ENCODE measurements at regions not wholly inside any gene's neighbourhood (a gene's known extent, or its start where the extent isn't known, plus 50 kb on each side); places are given as distances from the start of the nearest gene placed in this dataset.

GRCh38 chr4:35238793-35239192 is 1005.5 kb downstream of the ARAP2 start:
- no peak for DNase-seq (ENCODE audit: low read depth)
- no peak overlapping the region for H3K4me3 ChIP-seq (ENCODE audit: low read depth, low read length)
- no peak for TF ChIP-seq CTCF (conservative IDR thresholded peaks at IDR 0.05; ENCODE audit: low read depth, low read length)

- H3K4me3 ChIP-seq (ENCODE audit: low read depth, low read length), result no peak overlapping the region
- TF ChIP-seq CTCF (conservative IDR thresholded peaks at IDR 0.05; ENCODE audit: low read depth, low read length), result no peak
- DNase-seq (ENCODE audit: low read depth), result no peak
Observed at GRCh38 chr4:35246493-35246892, 997.8 kb downstream of the ARAP2 start.

- TF ChIP-seq CTCF (conservative IDR thresholded peaks at IDR 0.05; ENCODE audit: low read depth, low read length), result no peak
- no peak overlapping the region for H3K4me3 ChIP-seq (ENCODE audit: low read depth, low read length)
- no peak for DNase-seq (ENCODE audit: low read depth)
Observed at GRCh38 chr4:35247047-35247446, 997.3 kb downstream of the ARAP2 start.

GRCh38 chr4:35250331-35250730 is 994.0 kb downstream of the ARAP2 start:
- TF ChIP-seq CTCF (conservative IDR thresholded peaks at IDR 0.05; ENCODE audit: low read depth, low read length), result no peak
- DNase-seq (ENCODE audit: low read depth), result no peak
- no peak overlapping the region for H3K4me3 ChIP-seq (ENCODE audit: low read depth, low read length)

GRCh38 chr4:35250761-35251160 is 993.6 kb downstream of the ARAP2 start:
- H3K4me3 ChIP-seq (ENCODE audit: low read depth, low read length), result no peak overlapping the region
- TF ChIP-seq CTCF (conservative IDR thresholded peaks at IDR 0.05; ENCODE audit: low read depth, low read length), result no peak
- DNase-seq (ENCODE audit: low read depth), result no peak

- no peak overlapping the region for H3K4me3 ChIP-seq (ENCODE audit: low read depth, low read length)
- no peak for DNase-seq (ENCODE audit: low read depth)
- TF ChIP-seq CTCF (conservative IDR thresholded peaks at IDR 0.05; ENCODE audit: low read depth, low read length), result no peak
Observed at GRCh38 chr4:35252071-35252470, 992.2 kb downstream of the ARAP2 start.

- TF ChIP-seq CTCF (conservative IDR thresholded peaks at IDR 0.05; ENCODE audit: low read depth, low read length), result no peak
- DNase-seq (ENCODE audit: low read depth), result no peak
- no peak overlapping the region for H3K4me3 ChIP-seq (ENCODE audit: low read depth, low read length)
Observed at GRCh38 chr4:35252866-35253265, 991.4 kb downstream of the ARAP2 start.
